ENCODE measurements at regions not wholly inside any gene's neighbourhood (a gene's known extent, or its start where the extent isn't known, plus 50 kb on each side); places are given as distances from the start of the nearest gene placed in this dataset.

GRCh38 chr3:94522488-94522887 lies 459.6 kb downstream of the NSUN3 start:
- CTCF ChIA-PET, result no interaction called here
- DNase-seq (ENCODE audit: low read depth, low spot score), result no peak
- RAD21 ChIA-PET (ENCODE audit: low non-redundant PET in 1 of 2, low total read pairs in 2 of 2, uncharacterized antibody in 2 of 2, unreplicated experiment in 2 of 2), result no interaction called here

More at GRCh38 chr3:94522488-94522887, 459.6 kb downstream of the NSUN3 start:
- Histone ChIP-seq H2AFZ (ENCODE audit: low read depth, low read length, poor library complexity, severe bottlenecking) (no peak overlapping the region), H3K4me2 (ENCODE audit: low read length) (no peak overlapping the region), H3K4me1 (ENCODE audit: control insufficient read depth in 1 of 2, insufficient read depth in 2 of 2, low read length in 2 of 2) (no peaks in the 10 kb centered on the region), H3K36me3 (ENCODE audit: control insufficient read depth in 1 of 2, insufficient read depth in 2 of 2, low read length in 2 of 2) (no peaks in the 10 kb centered on the region), H3K27ac (ENCODE audit: low read depth, low read length) (no peak overlapping the region), H3K9me2 (ENCODE audit: insufficient read depth) (no peaks in the 10 kb centered on the region), H3K9ac (ENCODE audit: low read length) (no peak overlapping the region), H3K79me2 (ENCODE audit: insufficient read depth, low read length) (no peaks in the 10 kb centered on the region), H3K9me3 (ENCODE audit: control insufficient read depth in 1 of 2, insufficient read depth in 1 of 2, low read depth in 1 of 2, low read length in 2 of 2) (peaks cover 6 to 16% of the 10 kb centered on the region in 2 experiments; a peak in 2 of 4 replicates), H3K27me3 (ENCODE audit: insufficient read depth, low read length) (no peaks in the 10 kb centered on the region), H3K4me3 (replicated peaks in 1 of 2; ENCODE audit: low read depth in 1 of 2, low read length in 2 of 2) (no peak overlapping the region), H4K20me1 (ENCODE audit: insufficient read depth) (no peaks in the 10 kb centered on the region)
- no TSS peak for BruUV-seq (replicated peaks)
- ATAC-seq, result no peak
- TF ChIP-seq MAX (IDR thresholded peaks at IDR 0.05), result no peak
- TF ChIP-seq JUND (IDR thresholded peaks at IDR 0.05), result no peak
- TF ChIP-seq SP1 (IDR thresholded peaks at IDR 0.05; ENCODE audit: low read depth), result no peak
- TF ChIP-seq CEBPB (IDR thresholded peaks at IDR 0.05; ENCODE audit: low read depth), result no peak
- TF ChIP-seq POLR2AphosphoS5 (IDR thresholded peaks at IDR 0.05; ENCODE audit: low read depth, low read length), result no peak
- TF ChIP-seq ZNF274 (IDR thresholded peaks at IDR 0.05; ENCODE audit: low read depth, low read length), result no peak
- TF ChIP-seq SRF (IDR thresholded peaks at IDR 0.05; ENCODE audit: low read depth), result no peak
- TF ChIP-seq ZFX (IDR thresholded peaks at IDR 0.05), result no peak
- no peak for TF ChIP-seq EZH2phosphoT487 (IDR thresholded peaks at IDR 0.05; ENCODE audit: borderline replicate concordance)
- TF ChIP-seq FOSL1 (IDR thresholded peaks at IDR 0.05; ENCODE audit: low read depth), result no peak
- no peak for TF ChIP-seq ATF3 (IDR thresholded peaks at IDR 0.05)
- no peak for TF ChIP-seq SIN3A (IDR thresholded peaks at IDR 0.05; ENCODE audit: low read depth)
- no peak for TF ChIP-seq EGR1 (IDR thresholded peaks at IDR 0.05; ENCODE audit: low read depth)
- TF ChIP-seq ZBTB33 (IDR thresholded peaks at IDR 0.05; ENCODE audit: extremely low read depth, insufficient replicate concordance, low read length), result no peak
- TF ChIP-seq RAD21 (IDR thresholded peaks at IDR 0.05; ENCODE audit: low read depth), result no peak
- no peak for TF ChIP-seq EZH2 (IDR thresholded peaks at IDR 0.05)
- no peak for TF ChIP-seq TCF7L2 (IDR thresholded peaks at IDR 0.05; ENCODE audit: borderline replicate concordance, extremely low read depth, insufficient read depth, insufficient read length)
- TF ChIP-seq YY1 (IDR thresholded peaks at IDR 0.05; ENCODE audit: extremely low read depth, insufficient replicate concordance, low read depth, low read length), result no peak
- no peak for TF ChIP-seq REST (IDR thresholded peaks at IDR 0.05; ENCODE audit: low read depth)
- POLR2A ChIA-PET, result no interaction called here
- intact Hi-C loops (cut with micrococcal nuclease), result no loop called here
